GM19438 (cell line): ENCODE measurements at regions not wholly inside any gene's neighbourhood (a gene's known extent, or its start where the extent isn't known, plus 50 kb on each side); places are given as distances from the start of the nearest gene placed in this dataset.

Experiments
- ATAC-seq: cut with Tn5 transposase; IDR thresholded peaks from one replicate; pipeline ENCODE4 v1.9.1; 2021; ENCODE audit warnings: low read depth; ENCODE audit not compliant: unreplicated experiment

DNA sequence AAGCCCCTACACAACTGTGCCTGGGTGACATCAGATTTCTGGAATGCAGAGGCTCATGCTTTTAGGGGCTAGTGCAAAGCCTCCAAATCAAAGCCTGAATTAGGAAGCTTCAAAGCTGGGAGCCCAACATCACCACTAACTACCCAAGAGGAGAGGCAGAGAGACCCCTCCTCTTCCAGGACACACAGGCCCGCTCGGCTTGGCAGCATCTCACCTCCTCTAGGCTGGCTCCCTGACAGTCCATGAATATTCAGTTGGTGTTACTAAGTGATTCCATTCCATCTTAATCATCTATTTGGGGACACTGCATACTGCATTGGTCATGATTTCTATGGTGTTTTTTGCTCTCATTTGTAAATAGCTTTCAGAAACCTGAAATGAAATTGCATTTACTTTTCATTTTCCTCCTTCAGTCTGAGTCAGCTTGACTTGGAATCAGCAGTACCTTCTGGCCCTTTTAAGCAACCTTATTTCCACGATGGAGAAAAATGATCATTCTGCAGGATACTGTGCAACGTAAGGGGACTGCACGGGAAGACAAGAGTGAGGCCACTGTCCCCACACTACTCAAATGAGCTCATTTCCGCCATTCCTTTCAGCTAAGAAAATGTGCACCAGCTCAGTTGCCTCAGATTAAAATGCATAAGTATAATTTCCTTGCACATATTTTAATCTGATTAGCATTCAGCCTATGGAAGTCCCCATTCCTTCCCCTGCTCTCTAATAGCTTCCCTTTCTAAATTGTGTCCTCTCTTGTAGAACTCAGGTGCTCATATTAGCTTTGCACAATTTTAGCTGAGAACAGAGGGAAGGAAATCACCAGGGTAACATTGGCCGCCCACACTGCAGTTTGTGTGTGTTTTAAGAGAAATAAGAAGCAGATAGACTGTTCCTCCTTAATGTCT is 219.9 kb downstream of the RFC3 start:
- no peak for ATAC-seq

- no peak for ATAC-seq
Observed at GRCh38 chr13:34038541-34039068, 220.7 kb downstream of the RFC3 start.

- no peak for ATAC-seq
Observed at GRCh38 chr13:34039678-34040077, 221.7 kb downstream of the RFC3 start.

DNA sequence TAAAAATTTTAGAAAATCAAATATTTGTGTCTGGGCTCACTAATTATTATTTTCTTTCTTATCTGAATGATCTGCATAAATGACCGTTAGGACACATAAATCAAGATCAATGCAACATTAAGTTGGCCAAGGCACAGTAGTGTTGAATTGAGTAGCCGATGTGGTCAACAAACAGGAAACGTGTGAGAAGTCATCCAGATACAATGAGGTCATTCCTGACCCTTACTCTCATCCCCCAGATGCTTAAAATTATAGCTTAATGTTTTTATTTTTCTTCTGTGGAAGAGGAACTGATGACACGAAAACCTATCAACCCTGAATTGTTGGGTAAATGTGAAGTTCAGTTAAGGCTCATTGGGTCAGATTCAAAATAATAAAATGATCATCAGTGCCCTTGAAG is 222.9 kb downstream of the RFC3 start:
- ATAC-seq: no peak

- no peak for ATAC-seq
Observed at GRCh38 chr13:34044041-34044440, 226.1 kb downstream of the RFC3 start.

DNA sequence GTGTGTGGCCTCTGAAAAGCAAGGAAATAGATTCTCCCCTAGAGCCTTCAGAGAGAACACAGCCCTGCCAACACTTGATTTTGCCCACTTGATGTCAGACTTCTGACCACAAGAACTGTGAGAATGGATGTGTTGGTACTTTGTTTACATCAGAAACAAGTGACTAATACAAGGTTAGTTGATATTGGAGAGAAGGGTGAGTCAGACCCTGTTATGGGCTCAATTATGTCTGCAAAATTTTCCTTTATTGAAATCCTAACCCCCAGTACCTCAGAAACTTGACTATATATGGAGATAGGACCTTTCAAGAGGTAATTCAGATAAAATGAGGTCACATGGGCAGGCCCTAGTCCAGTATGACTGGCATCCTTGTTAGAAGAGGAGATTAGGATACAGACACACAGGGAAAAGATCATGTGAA is 226.7 kb downstream of the RFC3 start:
- ATAC-seq: no peak

- ATAC-seq: no peak
Observed at GRCh38 chr13:34046457-34046856, 228.5 kb downstream of the RFC3 start.

DNA sequence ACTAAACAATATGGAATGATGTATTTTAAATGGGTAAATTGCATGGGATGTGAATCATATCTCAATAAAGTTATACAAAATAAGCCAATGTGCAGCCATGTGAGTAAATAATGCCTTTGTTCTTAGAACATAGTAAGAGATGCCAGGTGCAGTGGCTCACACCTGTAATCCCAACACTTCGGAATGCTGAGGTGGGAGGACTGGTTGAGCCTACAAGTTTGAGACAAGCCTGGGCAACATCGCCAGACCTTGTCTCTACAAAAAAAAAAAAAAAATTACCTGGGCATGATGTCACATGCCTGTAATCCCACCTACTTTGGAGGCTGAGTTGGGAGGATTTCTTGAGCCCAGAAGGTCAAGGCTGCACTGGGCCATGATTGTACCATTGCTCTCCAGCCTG is 230.7 kb downstream of the RFC3 start:
- ATAC-seq: no peak

GRCh38 chr13:34056733-34057258 is 238.8 kb downstream of the RFC3 start:
- ATAC-seq: no peak

- ATAC-seq: no peak
Observed at GRCh38 chr13:34064456-34065205, 246.7 kb downstream of the RFC3 start.

- ATAC-seq: no peak
Observed at GRCh38 chr13:34065928-34066327, 248.0 kb downstream of the RFC3 start.

DNA sequence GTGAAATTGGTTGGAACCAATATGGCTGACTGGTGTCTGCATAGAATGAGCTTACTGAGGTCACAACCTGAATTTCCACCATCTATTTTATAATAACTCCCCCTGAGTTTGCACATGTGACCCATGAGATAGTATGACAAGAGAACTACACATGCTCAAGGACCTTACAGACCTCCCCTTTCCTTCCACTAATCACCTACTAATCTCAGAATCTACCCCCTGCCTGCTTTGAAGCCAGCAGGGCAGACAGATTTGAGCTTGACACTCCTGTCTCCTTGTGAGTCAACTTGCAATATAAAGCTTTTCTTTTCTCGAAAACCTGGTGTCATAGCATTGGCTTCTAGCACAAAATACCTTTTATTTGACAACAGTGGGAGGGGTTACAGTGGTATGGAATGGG is 248.4 kb downstream of the RFC3 start:
- ATAC-seq: no peak

DNA sequence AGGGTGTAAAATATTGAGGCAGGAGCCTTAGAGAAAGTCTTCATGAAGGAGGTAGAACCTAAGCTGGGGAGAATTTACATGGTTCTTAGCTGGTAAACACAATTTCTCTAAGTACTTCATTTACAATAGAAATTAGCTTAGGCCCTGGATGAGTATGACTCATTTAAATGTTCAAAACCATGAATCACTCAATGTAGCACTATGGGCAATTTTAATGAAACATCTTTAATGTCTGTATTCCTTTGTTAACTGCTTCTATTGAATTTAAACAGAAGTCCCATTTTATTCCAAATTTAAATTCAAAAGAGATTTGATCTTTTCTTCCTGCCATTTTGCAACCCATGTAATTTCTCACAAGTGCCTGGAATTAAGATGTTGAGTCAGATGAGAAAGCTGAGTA is 252.1 kb downstream of the RFC3 start:
- ATAC-seq: no peak

DNA sequence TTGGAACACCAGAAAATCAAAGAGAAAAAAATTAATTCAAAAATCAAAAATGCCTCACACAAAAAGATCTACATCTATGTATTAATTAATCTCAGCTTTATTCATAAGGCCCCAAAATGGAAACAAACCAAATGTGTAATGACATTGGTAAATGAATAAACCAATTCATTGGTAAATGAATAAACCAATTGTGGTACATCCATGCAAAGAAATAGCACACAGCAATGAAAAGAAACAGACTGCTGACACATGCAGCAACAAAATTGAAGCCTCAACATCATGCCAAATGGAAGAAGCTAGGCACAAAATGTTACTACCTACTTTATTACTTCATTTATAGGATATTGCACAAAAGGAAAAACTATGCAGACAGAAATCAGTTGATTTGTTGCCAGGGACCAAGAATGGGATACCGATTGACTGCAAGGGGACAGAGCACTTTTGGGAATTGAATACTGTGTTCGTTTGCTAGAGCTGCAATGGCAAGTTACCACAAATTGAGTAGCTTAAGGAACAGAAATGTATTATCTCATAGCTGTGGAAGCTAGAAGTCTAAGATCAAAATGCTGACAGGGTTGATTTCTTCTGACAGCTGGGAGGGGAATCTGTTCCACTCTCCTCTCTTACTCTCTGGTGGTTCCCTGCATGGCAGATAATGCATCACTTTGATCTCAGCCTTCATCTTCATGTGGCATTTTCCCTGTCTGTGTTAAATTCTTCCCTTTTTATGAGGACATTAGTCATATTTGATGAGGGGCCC is 252.8 kb downstream of the RFC3 start:
- ATAC-seq: no peak

- ATAC-seq: no peak
Observed at GRCh38 chr13:34076319-34076718, 258.4 kb downstream of the RFC3 start.

DNA sequence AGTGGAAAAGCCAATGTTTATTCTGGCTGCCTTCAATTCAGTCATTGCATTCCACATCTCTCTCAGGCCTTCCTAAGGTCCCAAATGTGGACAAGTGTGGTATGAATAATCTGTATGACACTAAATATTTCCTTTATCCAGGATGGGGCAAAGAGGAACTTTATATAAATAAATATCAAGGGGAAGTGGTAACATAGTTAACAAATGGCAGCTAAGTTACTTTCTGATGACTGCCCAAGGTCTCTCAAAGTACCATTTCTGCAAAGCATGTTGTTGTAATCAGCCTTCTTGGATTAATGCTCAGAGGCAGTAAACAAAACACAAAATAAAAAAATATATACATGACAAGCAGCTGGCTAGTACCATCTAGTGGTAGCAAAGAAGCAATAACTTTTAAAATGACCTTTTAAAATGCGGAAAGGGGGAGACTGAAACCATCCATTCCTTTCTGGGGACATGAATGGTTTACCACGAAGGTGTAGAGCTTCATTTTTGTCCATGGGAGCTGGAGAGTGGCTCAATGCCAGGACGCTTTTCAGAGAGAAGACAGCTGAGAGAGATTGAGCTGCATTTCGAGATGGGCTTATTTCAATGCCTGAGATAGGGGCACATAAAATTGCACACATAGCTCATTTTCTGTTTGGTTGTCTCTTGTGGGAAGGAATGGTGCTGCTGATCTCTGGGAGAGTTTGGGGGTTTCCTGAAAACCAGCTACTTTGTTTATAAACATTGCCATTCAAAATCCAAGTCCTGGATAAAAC is 259.2 kb downstream of the RFC3 start:
- no peak for ATAC-seq

- ATAC-seq: no peak
Observed at GRCh38 chr13:34078334-34078999, 260.5 kb downstream of the RFC3 start.

DNA sequence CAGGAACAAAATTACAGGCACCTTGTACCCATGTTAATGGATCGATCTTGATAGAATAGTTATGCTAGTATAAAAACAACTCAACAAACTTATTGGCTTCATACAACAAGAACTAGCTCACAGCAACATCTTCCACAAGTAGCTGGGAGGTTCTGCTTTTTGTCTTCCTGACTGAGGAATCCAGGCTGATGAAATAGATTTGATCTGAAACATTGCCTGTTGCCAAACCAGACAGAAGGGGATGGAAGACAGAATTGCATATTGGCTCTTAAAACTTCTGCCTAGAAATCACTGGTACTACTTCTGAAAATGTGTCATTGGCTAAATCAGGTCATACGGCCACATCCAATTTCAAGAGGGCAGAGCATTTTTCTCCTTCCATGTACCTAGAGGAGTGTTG is 267.3 kb downstream of the RFC3 start:
- ATAC-seq: no peak

- no peak for ATAC-seq
Observed at GRCh38 chr13:34086281-34086680, 268.3 kb downstream of the RFC3 start.
